HFF-Myc (cell line): ENCODE measurements at regions not wholly inside any gene's neighbourhood (a gene's known extent, or its start where the extent isn't known, plus 50 kb on each side); places are given as distances from the start of the nearest gene placed in this dataset.
A peak's percentile ranks its signal among the peaks of the same experiment; 100 is the strongest.

Experiments used
- DNase-seq: peaks from one replicate; pipeline ENCODE4 v3.0.0-alpha.2; 2011; ENCODE audit warnings: low read depth; ENCODE audit errors: extremely low read depth
- H3K4me3 ChIP-seq: replicated peaks from 2 replicates; pipeline ENCODE4 v1.5.1; 2011; ENCODE audit warnings: low read depth, mild to moderate bottlenecking, control low read depth, low read length
- TF ChIP-seq, protein P1 (sequence below): IDR thresholded peaks from 2 replicates; pipeline ENCODE4 v1.5.1; 2012; ENCODE audit warnings: mild to moderate bottlenecking, low read depth, low read length, control low read depth; ENCODE audit errors: missing control alignments

DNA sequence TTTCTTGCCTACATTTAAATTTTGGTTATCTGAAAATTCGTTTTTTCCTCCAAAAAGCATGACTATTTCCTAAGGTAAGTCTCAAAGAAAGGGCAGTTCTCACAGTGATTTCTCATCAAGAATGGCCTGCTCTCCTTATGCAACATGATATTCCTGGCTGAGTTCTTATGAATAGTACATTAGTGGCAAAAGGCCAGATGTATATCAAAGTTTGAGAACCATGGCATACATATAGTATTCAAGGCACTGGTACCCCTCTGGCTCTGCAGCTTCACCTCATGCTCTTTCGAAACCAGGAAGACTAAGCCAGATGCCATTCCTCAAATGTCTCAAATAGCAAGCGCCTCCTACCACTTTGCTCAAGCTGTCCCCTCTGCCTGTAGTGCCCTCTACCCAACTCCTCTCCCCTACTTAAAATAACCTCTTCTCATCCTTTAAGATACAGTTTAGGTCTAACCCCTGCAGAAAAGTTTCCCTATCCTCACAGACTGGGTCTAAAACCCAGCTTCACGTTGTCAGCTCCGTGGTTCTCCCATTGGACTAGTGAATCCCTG is 280.3 kb downstream of the HACE1 start:
- H3K4me3 ChIP-seq = no peak overlapping the region
- TF ChIP-seq, protein P1, sequence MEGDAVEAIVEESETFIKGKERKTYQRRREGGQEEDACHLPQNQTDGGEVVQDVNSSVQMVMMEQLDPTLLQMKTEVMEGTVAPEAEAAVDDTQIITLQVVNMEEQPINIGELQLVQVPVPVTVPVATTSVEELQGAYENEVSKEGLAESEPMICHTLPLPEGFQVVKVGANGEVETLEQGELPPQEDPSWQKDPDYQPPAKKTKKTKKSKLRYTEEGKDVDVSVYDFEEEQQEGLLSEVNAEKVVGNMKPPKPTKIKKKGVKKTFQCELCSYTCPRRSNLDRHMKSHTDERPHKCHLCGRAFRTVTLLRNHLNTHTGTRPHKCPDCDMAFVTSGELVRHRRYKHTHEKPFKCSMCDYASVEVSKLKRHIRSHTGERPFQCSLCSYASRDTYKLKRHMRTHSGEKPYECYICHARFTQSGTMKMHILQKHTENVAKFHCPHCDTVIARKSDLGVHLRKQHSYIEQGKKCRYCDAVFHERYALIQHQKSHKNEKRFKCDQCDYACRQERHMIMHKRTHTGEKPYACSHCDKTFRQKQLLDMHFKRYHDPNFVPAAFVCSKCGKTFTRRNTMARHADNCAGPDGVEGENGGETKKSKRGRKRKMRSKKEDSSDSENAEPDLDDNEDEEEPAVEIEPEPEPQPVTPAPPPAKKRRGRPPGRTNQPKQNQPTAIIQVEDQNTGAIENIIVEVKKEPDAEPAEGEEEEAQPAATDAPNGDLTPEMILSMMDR = no peak
- DNase-seq = no peak

DNA sequence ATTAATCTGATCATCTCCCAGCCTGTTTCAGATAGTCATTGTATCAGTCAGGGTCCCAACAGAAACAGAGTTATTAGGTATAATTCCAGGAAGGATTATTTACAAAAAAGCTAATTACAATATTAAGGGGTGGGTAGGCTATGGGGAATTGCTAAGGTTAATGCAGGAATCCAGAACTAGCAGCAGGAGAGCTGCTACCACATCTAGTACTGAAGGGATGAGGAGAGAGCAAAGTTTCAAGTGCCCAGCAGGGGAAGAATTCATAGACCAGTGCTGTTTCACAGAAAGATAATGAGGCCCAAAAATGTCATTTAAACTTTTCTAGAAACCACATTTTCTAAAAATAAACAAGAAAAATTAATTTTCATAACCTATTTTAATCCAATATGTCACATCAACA is 284.2 kb downstream of the HACE1 start:
- H3K4me3 ChIP-seq = no peak overlapping the region
- no peak for DNase-seq
- TF ChIP-seq, protein P1 = no peak

DNA sequence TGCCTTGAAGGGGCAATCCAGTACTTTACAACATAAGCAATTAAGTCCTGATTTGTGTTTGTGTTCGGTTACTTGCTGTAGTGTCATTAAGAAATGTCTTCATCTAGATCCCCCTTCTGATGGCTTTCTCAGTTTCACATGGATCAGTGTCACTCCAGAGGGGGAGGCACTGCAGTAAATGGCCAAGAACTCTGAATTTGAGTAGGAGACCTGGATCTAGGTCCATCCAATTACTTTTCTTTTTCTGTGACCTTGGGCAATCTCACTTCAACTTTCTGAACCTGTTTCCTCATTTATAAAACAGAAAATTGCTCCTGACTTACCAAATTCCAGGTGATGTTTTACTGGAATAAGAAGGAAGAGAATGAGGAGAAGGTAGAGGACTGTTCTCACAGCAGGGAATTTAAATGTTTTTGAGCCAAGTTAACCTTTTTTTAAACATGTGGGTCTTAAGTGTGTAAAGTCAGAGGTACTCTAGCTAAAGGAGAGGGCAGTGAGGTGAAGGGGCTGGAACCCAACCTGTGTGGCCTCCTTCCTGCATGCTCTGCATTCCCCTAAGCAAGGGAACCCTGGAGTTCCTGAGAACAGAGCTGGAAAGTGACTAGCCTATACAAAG is 285.5 kb downstream of the HACE1 start:
- TF ChIP-seq, protein P1 = no peak
- no peak overlapping the region for H3K4me3 ChIP-seq
- DNase-seq = no peak

DNA sequence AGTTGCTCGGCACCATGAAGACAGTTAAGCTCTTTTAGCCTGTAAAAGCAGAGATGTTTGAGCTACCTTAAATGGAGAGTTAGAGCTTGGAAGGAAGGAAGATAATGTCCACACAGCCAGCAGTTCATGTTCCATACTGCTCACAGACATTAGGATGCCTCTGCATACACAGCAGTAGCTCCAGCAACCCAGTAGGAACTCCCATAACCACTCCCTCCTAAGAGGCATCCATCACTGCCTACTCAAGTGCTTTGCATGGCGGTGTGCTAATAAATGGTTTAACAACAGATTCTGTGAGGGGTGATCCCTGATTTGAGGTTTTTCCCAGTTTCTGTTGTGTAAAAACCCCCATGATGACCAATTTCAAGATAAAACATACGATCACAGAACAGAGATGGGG is 286.4 kb downstream of the HACE1 start:
- TF ChIP-seq, protein P1 = no peak
- DNase-seq = no peak
- no peak overlapping the region for H3K4me3 ChIP-seq

DNA sequence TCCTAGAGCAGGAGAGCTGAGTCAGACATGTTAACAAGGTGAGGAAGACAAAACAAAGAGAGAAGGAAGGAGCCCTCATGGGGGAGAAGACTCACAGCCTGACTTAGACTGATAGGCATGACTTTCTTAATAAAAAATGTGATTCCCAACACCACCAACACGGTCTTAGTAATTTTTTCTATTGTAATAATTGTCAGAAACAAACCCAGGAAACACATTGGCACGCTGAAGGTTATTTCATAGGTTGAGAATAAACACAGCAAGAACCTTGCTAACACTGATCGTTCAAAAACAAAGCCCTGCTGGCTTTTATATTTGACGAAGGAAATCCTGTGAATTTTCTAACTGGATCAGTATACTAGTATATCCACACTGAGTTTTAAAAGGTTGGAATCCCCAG is 286.8 kb downstream of the HACE1 start:
- no peak for DNase-seq
- H3K4me3 ChIP-seq = no peak overlapping the region
- TF ChIP-seq, protein P1 = no peak

DNA sequence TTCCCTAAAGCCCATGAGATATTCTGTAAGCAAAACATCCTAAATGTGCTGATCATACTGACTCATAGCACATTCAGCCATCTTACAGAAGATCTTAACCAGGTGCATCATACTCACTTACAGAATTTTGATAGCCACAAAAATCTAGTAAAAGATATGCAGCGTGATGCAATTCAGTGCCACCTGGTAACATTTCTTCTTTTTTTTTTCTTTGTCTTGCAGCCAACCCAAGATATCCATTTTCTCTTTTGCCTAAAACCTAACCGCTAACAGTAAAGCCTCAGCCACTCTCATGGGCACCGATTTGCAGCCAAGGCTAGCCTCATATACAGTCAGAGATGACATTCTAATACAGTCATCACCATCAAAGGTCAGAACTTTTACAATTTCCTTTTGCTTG is 293.3 kb downstream of the HACE1 start:
- peak; percentile 0 for DNase-seq
- TF ChIP-seq, protein P1 = no peak
- no peak overlapping the region for H3K4me3 ChIP-seq

DNA sequence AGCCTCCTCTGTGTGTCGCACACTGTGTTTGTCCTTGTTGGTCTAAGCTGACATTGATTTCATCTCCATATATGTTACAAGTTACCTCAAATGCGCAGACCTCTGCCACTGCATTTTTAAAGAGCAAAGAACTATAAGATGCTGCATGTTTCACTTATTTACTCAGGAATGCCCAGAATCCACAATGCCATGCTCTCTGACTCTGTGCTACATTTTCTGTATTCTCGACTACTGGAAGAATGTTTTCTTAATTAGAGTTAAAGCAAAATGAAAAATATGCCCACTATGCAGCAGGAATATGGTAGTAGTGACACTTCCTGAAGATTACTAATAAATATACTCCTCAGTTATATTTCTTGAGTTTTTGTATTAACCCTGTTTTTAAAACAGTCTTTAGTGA is 296.4 kb downstream of the HACE1 start:
- no peak overlapping the region for H3K4me3 ChIP-seq
- TF ChIP-seq, protein P1 = no peak
- DNase-seq = no peak
